ENCODE measurements at regions not wholly inside any gene's neighbourhood (a gene's known extent, or its start where the extent isn't known, plus 50 kb on each side); places are given as distances from the start of the nearest gene placed in this dataset.

DNA sequence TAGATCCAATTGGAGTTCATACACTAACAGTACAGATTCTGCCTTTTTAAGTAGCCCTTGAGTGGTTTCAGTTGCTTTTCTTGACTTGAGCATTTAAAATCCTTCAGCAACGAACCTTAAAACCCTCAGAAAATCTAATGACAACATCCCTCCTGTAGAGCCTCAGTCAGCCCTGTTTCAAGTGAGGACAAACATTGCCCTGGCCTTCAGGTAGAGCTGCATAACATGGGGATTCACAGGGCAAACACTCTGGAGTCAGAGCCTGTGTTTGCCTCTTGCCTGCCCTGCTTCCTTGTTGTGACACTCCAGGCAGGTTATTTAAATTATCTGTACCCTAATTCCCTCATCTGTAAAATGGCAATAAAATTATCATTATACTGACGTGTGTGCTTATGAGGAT is 96.1 kb upstream of the KCNA3 start:
- no peak for DNase-seq (ENCODE audit: low spot score)
- in situ Hi-C loops (cut with MboI; ENCODE audit: low pct_unique_long_range_greater_than_20kb, low sequenced_read_pairs, unreplicated experiment), result no loop called here
- TF ChIP-seq, protein P1, sequence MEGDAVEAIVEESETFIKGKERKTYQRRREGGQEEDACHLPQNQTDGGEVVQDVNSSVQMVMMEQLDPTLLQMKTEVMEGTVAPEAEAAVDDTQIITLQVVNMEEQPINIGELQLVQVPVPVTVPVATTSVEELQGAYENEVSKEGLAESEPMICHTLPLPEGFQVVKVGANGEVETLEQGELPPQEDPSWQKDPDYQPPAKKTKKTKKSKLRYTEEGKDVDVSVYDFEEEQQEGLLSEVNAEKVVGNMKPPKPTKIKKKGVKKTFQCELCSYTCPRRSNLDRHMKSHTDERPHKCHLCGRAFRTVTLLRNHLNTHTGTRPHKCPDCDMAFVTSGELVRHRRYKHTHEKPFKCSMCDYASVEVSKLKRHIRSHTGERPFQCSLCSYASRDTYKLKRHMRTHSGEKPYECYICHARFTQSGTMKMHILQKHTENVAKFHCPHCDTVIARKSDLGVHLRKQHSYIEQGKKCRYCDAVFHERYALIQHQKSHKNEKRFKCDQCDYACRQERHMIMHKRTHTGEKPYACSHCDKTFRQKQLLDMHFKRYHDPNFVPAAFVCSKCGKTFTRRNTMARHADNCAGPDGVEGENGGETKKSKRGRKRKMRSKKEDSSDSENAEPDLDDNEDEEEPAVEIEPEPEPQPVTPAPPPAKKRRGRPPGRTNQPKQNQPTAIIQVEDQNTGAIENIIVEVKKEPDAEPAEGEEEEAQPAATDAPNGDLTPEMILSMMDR (IDR thresholded peaks at IDR 0.05; ENCODE audit: extremely low read depth, insufficient read depth, missing control alignments), result no peak

GRCh38 chr1:110768605-110769004 is 93.9 kb upstream of the KCNA3 start:
- TF ChIP-seq, protein P1 (IDR thresholded peaks at IDR 0.05; ENCODE audit: extremely low read depth, insufficient read depth, missing control alignments), result no peak
- no peak for DNase-seq (ENCODE audit: low spot score)
- in situ Hi-C loops (cut with MboI; ENCODE audit: low pct_unique_long_range_greater_than_20kb, low sequenced_read_pairs, unreplicated experiment), result no loop called here

DNA sequence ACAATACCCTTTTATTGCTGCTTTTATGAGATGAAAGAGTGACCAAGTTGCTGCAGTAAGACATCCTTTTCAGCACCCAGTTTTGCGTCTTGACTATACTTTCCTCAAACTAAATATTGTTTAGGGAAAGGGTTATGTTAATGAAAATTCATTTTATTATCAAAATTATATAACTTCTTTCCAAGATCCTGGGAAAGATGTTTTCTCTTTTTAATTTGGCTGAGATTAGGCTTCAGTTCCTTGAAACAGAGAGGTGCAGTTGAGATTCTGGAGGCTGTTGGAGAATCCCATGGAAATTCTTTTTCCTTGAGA is 91.6 kb upstream of the KCNA3 start:
- TF ChIP-seq, protein P1 (IDR thresholded peaks at IDR 0.05; ENCODE audit: extremely low read depth, insufficient read depth, missing control alignments), result no peak
- in situ Hi-C loops (cut with MboI; ENCODE audit: low pct_unique_long_range_greater_than_20kb, low sequenced_read_pairs, unreplicated experiment), result no loop called here
- DNase-seq (ENCODE audit: low spot score), result no peak

- peak; percentile 61 for DNase-seq (ENCODE audit: low spot score)
- TF ChIP-seq, protein P1 (IDR thresholded peaks at IDR 0.05; ENCODE audit: extremely low read depth, insufficient read depth, missing control alignments), result peak; percentile 84
- in situ Hi-C loops (cut with MboI; ENCODE audit: low pct_unique_long_range_greater_than_20kb, low sequenced_read_pairs, unreplicated experiment), result no loop called here
Measured at GRCh38 chr1:110765640-110766335, 91.0 kb upstream of the KCNA3 start.

- TF ChIP-seq, protein P1 (IDR thresholded peaks at IDR 0.05; ENCODE audit: extremely low read depth, insufficient read depth, missing control alignments), result no peak
- in situ Hi-C loops (cut with MboI; ENCODE audit: low pct_unique_long_range_greater_than_20kb, low sequenced_read_pairs, unreplicated experiment), result no loop called here
- no peak for DNase-seq (ENCODE audit: low spot score)
Measured at GRCh38 chr1:110763149-110763548, 88.4 kb upstream of the KCNA3 start.

DNA sequence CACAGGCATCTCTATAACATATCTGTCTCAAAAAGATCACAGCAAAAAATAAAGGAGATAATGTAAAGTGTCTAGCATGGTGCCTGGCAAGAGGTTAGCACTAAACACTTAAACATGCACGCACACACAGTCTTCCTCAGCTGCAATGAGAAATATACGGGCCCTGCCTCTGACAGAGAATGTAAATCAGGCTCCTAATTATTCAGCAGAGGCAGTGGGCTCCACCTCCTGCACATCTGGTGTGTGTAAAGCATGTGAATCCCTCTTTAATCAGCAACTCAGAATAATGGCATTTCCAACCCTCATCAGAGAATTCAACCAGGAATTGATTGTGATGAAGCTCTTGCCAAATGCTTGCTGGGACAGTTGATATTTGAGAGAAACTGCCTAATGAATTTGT is 85.6 kb upstream of the KCNA3 start:
- no peak for DNase-seq (ENCODE audit: low spot score)
- TF ChIP-seq, protein P1 (IDR thresholded peaks at IDR 0.05; ENCODE audit: extremely low read depth, insufficient read depth, missing control alignments), result no peak
- in situ Hi-C loops (cut with MboI; ENCODE audit: low pct_unique_long_range_greater_than_20kb, low sequenced_read_pairs, unreplicated experiment), result no loop called here
